ENCODE measurements at regions not wholly inside any gene's neighbourhood (a gene's known extent, or its start where the extent isn't known, plus 50 kb on each side); places are given as distances from the start of the nearest gene placed in this dataset.

DNA sequence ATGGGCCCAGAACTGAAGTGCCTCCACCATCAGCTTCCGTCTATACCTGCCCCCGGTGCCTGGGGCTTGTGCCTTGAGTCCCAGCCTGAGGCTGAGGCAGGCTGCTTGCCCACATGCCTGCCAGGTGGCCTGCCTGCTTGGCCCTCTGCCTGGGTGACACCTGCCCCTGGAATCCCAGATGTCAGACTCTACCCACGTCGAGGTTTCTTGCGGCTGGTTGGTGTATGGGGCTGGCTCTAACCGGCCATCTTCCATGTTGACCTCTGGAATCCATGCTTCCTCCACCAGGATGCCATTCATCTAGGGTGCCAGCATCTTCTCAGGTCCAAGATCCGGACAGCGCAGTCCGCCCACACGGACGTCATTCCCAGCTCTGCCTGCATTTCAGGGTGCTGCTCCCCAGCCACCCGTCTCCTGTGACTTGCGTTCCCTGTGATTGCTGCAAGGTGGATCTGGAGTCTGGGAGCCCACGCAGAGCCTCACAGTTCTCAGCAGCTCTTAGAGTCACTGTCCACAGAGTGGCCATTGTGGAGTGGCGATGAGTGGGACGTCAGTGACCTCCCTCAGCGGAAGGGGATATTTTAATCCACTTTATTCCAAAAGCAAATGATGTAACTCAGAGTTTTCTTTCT is 298.1 kb downstream of the TCERG1L start:
- DNase-seq, result no peak

DNA sequence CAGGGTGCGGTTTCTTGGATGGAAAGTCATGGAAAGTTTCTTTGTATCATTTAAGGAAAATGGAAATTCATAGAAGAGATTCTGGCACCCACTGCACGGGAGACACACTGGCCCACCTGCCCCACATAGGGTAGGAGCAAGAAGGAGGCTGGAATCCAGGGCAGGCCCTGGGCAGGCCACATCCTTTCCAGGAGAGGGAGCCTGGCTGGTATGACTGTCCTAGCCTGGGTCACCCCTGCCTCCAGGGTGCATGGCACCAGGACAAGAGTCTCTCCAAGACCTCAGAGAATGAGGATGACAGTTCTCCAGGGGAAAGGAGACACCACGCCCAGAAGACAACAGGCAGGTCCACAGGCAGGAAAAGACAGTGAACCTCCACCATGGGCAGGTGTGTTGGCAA is 297.2 kb downstream of the TCERG1L start:
- no peak for DNase-seq

DNA sequence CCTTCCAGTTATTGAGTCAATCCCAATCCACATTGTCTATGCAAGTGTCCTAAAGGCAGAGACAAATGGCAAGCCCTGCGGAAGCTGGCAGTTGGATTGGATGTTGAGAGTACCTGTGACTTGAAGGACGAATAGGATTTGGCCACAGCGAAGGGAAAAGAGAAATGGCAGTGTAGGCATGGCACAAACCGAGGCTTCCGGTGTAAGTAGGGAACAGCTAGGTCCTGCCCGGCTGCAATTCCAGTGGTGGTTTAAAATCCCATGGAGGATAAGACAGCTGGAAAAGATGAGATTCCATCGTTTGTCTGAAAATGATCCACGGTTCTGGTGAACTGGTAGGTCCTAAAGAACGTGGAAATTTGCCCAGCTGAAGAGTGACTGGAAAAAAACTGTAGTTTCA is 296.2 kb downstream of the TCERG1L start:
- no peak for DNase-seq

DNA sequence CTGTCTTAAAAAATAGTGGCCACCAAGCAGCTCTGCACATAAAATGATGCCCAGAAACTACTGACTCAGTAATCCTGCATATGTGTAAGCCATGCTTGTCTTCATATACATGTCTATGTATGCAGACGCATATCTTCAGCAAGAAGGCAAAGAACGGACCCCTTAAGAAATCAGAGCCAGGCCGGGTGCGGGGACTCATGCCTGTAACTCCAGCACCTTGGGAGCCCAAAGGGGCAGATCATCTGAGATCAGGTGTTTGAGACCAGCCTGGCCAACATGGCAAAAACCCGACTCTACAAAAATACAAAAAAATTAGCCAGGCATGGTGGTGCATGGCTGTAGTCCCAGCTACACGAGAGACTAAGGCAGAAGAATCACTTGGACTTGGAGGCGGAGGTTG is 295.0 kb downstream of the TCERG1L start:
- DNase-seq, result no peak

- DNase-seq, result no peak
Observed at GRCh38 chr10:131017566-131018285, 293.8 kb downstream of the TCERG1L start.

GRCh38 chr10:131018886-131019500 is 292.5 kb downstream of the TCERG1L start:
- no peak for DNase-seq

DNA sequence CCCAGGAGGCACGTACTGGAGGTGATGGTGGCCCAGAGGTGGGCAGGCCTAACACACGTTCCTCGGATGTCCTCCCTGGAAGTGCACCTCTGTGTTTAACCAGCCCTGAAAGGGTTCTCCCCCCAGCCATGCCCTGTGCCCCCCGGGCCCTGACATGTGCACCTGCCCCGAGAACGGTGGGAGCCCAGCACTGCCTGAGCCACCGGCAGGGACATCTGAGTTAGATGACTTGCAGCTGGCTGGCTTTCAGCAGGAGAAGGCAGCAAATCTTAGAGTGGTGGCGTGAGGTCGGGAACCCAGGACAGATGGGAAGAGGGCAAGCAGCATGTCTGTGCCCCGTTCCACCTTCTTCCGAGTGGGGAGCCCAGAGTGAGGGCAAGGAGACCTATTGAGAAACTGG is 291.8 kb downstream of the TCERG1L start:
- DNase-seq, result no peak

- no peak for DNase-seq
Observed at GRCh38 chr10:131020775-131021174, 290.7 kb downstream of the TCERG1L start.

- DNase-seq, result no peak
Observed at GRCh38 chr10:131021246-131021895, 290.1 kb downstream of the TCERG1L start.

DNA sequence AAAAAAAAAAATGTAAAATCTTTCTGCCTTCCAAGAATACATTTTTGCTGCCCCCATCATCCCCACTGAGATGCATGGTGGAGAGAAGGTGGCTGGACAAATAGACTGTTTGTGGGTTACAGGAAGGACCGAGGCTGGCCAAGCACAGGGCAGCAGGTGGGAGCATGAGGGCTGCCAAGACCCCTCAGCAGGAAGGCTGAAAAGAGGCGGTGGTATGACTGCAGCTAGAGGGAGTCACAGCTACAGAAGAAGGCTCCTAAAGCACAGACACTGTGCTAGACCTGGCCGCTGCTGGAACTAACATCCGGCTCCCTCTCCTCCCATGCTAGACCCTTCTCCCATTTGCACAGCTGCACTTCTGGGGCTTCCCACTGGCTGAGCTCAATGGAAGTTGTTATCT is 289.6 kb downstream of the TCERG1L start:
- DNase-seq, result no peak

DNA sequence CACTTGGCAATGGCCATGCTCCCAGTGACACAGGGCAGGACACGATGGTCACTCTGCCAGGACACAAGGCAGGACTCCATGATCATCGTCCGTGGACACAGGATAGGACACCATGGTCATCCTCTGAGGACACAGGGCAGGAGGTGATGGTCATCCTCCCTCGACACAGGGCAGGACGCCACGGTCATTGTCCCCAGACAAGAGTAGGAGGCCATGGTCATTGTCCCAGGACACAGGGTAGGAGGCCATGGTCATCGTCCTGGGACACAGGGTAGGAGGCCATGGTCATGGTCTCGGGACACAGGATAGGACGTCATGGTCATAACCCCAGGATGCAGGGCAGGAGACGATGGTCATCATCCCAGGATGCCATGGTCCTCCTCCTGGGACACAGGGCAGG is 289.2 kb downstream of the TCERG1L start:
- no peak for DNase-seq

GRCh38 chr10:131022981-131023380 is 288.5 kb downstream of the TCERG1L start:
- DNase-seq, result no peak

GRCh38 chr10:131024259-131025131 is 287.0 kb downstream of the TCERG1L start:
- DNase-seq, result no peak

- no peak for DNase-seq
Observed at GRCh38 chr10:131025333-131025732, 286.2 kb downstream of the TCERG1L start.

DNA sequence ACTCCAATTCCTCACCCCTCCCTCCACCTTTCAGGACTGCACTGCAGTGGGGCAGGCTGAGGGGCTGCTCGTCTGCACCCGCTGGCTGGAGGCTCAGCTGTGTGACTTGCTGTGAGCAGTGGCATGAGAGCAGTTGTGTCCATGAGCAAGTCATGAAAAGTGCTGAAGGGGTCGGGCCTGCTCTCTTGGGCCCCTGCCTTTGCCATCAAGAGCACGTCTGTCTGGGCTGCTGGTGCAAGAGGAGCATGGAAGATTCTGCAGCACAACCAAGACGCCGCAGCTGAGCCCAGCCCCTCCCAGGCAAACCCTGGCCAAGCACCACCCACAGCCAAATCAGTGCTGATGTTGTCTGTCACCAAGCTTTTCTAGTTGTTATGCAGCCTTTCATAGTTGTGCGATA is 284.3 kb downstream of the TCERG1L start:
- DNase-seq, result no peak

DNA sequence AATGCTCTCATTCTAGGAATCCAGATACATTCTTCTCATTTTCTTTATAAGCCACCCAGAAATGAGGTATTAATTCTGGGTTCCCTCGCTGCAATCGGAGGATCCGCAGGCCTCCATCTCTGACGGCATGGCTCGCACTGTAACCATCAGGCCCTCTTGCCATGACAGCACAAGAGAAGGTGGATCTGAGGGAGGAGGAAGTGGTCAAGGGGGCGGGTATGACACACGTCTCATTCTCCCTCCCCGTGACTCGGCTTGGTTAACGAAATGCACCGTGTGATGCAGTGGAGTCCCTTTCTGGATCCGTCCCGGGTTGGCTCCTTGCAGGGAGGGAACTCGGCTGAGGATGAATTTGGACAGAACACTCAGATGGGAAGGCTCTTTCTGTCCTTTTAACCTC is 280.2 kb downstream of the TCERG1L start:
- no peak for DNase-seq

GRCh38 chr10:131032329-131033165 is 279.0 kb downstream of the TCERG1L start:
- DNase-seq, result no peak

GRCh38 chr10:131033166-131034085 is 278.1 kb downstream of the TCERG1L start:
- no peak for DNase-seq

DNA sequence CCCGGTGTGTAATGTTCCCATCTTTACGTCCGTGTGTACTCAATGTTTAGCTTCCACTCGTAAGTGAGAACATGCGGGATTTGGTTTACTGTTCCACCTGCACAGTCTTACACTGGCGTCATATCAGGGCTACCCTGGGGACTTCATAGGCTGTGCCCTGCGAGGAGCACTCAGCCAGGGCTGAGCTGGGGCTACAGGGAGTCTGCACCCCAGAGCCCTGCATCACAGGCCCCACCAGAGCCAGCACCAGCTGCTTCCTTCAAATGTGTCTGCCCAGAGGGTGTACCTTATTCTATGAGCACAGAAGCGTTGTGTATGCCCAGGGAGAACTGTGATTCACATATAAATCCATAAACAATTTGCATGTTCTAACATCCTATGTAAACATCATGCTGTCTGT is 277.1 kb downstream of the TCERG1L start:
- no peak for DNase-seq

GRCh38 chr10:131035779-131036178 is 275.7 kb downstream of the TCERG1L start:
- DNase-seq, result no peak

GRCh38 chr10:131038056-131038455 is 273.5 kb downstream of the TCERG1L start:
- DNase-seq, result no peak
